SU-DHL-6 (cell line): ENCODE measurements at regions not wholly inside any gene's neighbourhood (a gene's known extent, or its start where the extent isn't known, plus 50 kb on each side); places are given as distances from the start of the nearest gene placed in this dataset.

ENCODE experiments used
- H2AFZ ChIP-seq: fragments of 200-600 bp; sonication (generic); 2 replicates; pipeline ENCODE4 v1.6.1; 2014; ENCODE audit warnings: low read depth, mild to moderate bottlenecking, moderate library complexity, mixed read lengths, antibody characterized with exemption, low read length; ENCODE audit not compliant: severe bottlenecking
- H3F3A ChIP-seq: fragments of 200-600 bp; shearing (Covaris generic); 2 replicates; pipeline ENCODE4 v1.6.0; 2016; ENCODE audit warnings: antibody characterized with exemption, mild to moderate bottlenecking; ENCODE audit not compliant: insufficient read depth
- H3K27ac ChIP-seq: fragments of 200-600 bp; sonication (generic); 2 replicates; pipeline ENCODE4 v1.5.1; 2016; ENCODE audit warnings: low read depth, mild to moderate bottlenecking, low read length, moderate library complexity, mixed read lengths
- H3K27me3 ChIP-seq: fragments of 200-600 bp; sonication (generic), shearing (Covaris generic); 2 replicates; pipeline ENCODE4 v1.6.0; 2014; ENCODE audit warnings: mild to moderate bottlenecking, low read length
- H3K36me3 ChIP-seq: fragments of 200-600 bp; sonication (generic); 2 replicates; pipeline ENCODE4 v1.6.1; 2014; ENCODE audit warnings: mild to moderate bottlenecking, low read length, mixed read lengths
- H3K4me2 ChIP-seq: fragments of 300-600, 200-600 bp; shearing (Covaris generic), sonication (generic); 2 replicates; pipeline ENCODE4 v1.6.0; 2014; ENCODE audit warnings: low read length, low read depth, mild to moderate bottlenecking; ENCODE audit not compliant: poor library complexity, severe bottlenecking
- H3K4me3 ChIP-seq: fragments of 200-600 bp; sonication (generic); 2 replicates; pipeline ENCODE4 v1.5.1; 2014; ENCODE audit warnings: antibody characterized with exemption, low read length, mild to moderate bottlenecking, mixed read lengths; ENCODE audit not compliant: insufficient read depth, poor library complexity, severe bottlenecking
- H3K79me2 ChIP-seq: fragments of 200-600 bp; sonication (generic); 2 replicates; pipeline ENCODE4 v1.6.1; 2014; ENCODE audit warnings: mild to moderate bottlenecking, low read length, moderate library complexity; ENCODE audit not compliant: insufficient read depth
- H3K9ac ChIP-seq: fragments of 200-600 bp; sonication (generic); 2 replicates; pipeline ENCODE4 v1.7.0; 2014; ENCODE audit warnings: mild to moderate bottlenecking, low read length
- H3K9me2 ChIP-seq: fragments of 200-600 bp; sonication (generic); replicated peaks from 2 replicates; pipeline ENCODE4 v1.6.1; 2014; ENCODE audit warnings: low read length; ENCODE audit not compliant: insufficient read depth
- H3K9me3 ChIP-seq: fragments of 200-600 bp; sonication (generic); 2 replicates; pipeline ENCODE4 v1.6.1; 2014; ENCODE audit warnings: low read length, mixed read lengths; ENCODE audit not compliant: insufficient read depth
- H4K20me1 ChIP-seq: fragments of 200-600 bp; sonication (generic); 2 replicates; pipeline ENCODE4 v1.6.1; 2014; ENCODE audit warnings: low read depth, mild to moderate bottlenecking, antibody characterized with exemption, low read length, moderate library complexity, mixed read lengths
- EZH2phosphoT487 ChIP-seq: fragments of 200-600 bp; sonication (generic), shearing (Covaris generic); conservative IDR thresholded peaks from 2 replicates; pipeline ENCODE4 v1.6.1; 2018; ENCODE audit warnings: mild to moderate bottlenecking, antibody characterized with exemption, low read length, moderate library complexity, mixed read lengths
- TF ChIP-seq, protein P1 (sequence below): fragments of 200-600 bp; sonication (generic); IDR thresholded peaks from one replicate; pipeline ENCODE4 v1.5.1; 2017; ENCODE audit warnings: antibody characterized with exemption, mild to moderate bottlenecking, low read length, moderate library complexity; ENCODE audit not compliant: insufficient read depth, poor library complexity, severe bottlenecking

DNA sequence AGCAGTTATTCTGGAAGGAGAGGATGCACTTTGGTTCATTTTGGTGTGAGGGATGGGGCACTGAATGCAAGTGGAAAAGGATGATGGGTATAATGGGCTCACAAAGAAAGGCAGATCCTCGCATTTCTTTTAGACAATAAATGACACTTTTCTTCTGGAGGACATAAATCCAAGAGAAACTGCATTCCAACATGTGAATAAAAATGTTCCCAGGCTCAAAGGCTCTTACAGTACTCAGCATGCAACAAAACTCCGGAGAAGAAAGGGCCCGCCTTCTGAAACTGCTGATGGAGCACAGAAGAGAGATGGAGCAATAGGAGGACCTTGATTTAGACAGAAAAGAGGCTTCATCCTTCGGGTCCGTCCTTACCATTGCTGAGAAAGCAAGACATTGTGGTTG lies 538.2 kb upstream of the DPP6 start:
- Histone ChIP-seq H3K4me2 (no peak overlapping the region), H3F3A (no peaks in the 10 kb centered on the region), H3K9me2 (no peaks in the 10 kb centered on the region), H3K9me3 (no peaks in the 10 kb centered on the region), H3K36me3 (no peaks in the 10 kb centered on the region), H3K27me3 (no peaks in the 10 kb centered on the region), H2AFZ (no peak overlapping the region), H4K20me1 (no peaks in the 10 kb centered on the region), H3K79me2 (no peaks in the 10 kb centered on the region), H3K9ac (no peak overlapping the region), H3K27ac (no peak overlapping the region), H3K4me3 (no peak overlapping the region)
- TF ChIP-seq, protein P1, sequence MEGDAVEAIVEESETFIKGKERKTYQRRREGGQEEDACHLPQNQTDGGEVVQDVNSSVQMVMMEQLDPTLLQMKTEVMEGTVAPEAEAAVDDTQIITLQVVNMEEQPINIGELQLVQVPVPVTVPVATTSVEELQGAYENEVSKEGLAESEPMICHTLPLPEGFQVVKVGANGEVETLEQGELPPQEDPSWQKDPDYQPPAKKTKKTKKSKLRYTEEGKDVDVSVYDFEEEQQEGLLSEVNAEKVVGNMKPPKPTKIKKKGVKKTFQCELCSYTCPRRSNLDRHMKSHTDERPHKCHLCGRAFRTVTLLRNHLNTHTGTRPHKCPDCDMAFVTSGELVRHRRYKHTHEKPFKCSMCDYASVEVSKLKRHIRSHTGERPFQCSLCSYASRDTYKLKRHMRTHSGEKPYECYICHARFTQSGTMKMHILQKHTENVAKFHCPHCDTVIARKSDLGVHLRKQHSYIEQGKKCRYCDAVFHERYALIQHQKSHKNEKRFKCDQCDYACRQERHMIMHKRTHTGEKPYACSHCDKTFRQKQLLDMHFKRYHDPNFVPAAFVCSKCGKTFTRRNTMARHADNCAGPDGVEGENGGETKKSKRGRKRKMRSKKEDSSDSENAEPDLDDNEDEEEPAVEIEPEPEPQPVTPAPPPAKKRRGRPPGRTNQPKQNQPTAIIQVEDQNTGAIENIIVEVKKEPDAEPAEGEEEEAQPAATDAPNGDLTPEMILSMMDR = no peak
- TF ChIP-seq EZH2phosphoT487 = no peak

DNA sequence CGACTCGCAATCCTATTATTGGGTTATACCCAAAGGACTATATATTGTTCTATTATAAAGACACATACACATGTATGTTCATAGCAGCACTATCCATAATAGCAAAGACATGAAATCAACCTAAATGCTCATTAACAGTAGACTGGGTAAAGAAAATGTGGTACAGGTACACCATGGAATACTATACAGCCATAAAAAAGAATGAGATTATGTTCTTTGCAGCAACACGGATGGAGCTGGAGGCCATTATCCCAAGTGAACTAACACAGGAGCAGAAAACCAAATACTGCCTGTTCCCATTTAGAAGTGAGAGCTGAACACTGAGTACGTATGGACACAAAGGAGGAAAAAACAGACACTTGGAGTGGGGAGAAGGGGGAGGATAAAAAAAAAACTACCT lies 536.8 kb upstream of the DPP6 start:
- Histone ChIP-seq H3K9ac (no peak overlapping the region), H3K9me3 (no peaks in the 10 kb centered on the region), H3K9me2 (no peaks in the 10 kb centered on the region), H2AFZ (no peak overlapping the region), H3K4me3 (no peak overlapping the region), H3K27ac (no peak overlapping the region), H3K27me3 (no peaks in the 10 kb centered on the region), H4K20me1 (no peaks in the 10 kb centered on the region), H3K79me2 (no peaks in the 10 kb centered on the region), H3F3A (no peaks in the 10 kb centered on the region), H3K36me3 (no peaks in the 10 kb centered on the region), H3K4me2 (no peak overlapping the region)
- TF ChIP-seq, protein P1 = no peak
- TF ChIP-seq EZH2phosphoT487 = no peak

DNA sequence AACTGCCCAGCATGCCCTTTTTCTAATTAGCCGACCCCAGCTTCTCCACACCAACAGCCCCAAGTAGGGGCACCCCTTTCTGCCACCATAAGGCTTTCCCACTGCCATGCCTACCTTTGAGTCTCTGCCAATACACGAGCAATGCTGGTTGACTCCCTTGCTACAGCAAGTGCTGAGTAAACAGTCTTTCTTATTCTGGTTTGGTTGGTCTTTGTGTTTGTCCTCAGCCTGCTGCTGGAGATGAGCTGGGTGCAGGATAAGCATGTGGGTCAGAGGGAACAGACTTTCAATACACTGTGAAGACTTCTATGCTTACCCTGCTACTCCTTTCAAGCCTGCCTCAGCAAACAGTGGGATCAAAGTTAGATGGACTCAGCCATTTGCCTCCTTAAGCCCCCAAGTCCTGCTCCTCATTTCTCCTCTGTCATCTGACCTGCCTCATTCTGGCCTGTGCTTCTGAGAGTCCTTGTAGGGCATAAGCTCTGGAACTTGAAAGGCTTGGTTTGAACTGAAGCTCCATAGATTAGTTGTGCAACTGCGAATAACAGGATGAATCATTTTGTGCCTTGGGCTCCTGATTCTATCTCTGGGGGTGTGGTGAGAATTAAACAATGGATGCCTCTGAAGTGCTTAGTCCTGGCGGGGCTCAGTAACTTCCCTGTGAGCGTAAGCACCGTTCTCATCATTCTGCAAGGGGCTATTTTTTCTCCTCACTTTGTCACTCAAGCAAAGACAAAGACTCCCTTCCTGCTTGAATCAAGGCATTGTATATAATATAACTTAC lies 533.8 kb upstream of the DPP6 start:
- Histone ChIP-seq H3K4me3 (no peak overlapping the region), H3K4me2 (no peak overlapping the region), H4K20me1 (no peaks in the 10 kb centered on the region), H2AFZ (no peak overlapping the region), H3F3A (no peaks in the 10 kb centered on the region), H3K79me2 (no peaks in the 10 kb centered on the region), H3K9me3 (no peaks in the 10 kb centered on the region), H3K27ac (no peak overlapping the region), H3K9me2 (no peaks in the 10 kb centered on the region), H3K27me3 (no peaks in the 10 kb centered on the region), H3K36me3 (no peaks in the 10 kb centered on the region), H3K9ac (no peak overlapping the region)
- no peak for TF ChIP-seq EZH2phosphoT487
- TF ChIP-seq, protein P1 = no peak
